Calu3 (cell line): ENCODE measurements at regions not wholly inside any gene's neighbourhood (a gene's known extent, or its start where the extent isn't known, plus 50 kb on each side); places are given as distances from the start of the nearest gene placed in this dataset.

Experiments used
- BruUV-seq: library from RNA; stranded (reverse); fragments of 400-500 nt; replicated peaks from 2 replicates; lab custom pipeline; 2021; lab: Mats Ljungman, UMichigan
- CTCF ChIA-PET: fragments of 300-600 bp; sonication (Branson Sonifier 250); formaldehyde crosslinking; loops from one replicate; lab custom pipeline; 2022; ENCODE audit warnings: antibody characterized with exemption; lab: Charles Lee
- DNase-seq: peaks from one replicate; pipeline ENCODE4 v3.0.0; 2022
- H3K27ac Mint-ChIP-seq: one replicate; pipeline ENCODE4 v1.8.0; 2022; ENCODE audit warnings: mixed read lengths; ENCODE audit not compliant: unreplicated experiment
- H3K27me3 Mint-ChIP-seq: one replicate; pipeline ENCODE4 v1.8.0; 2022; ENCODE audit warnings: mixed read lengths; ENCODE audit not compliant: unreplicated experiment
- H3K36me3 Mint-ChIP-seq: one replicate; pipeline ENCODE4 v1.8.0; 2022; ENCODE audit warnings: mild to moderate bottlenecking, moderate library complexity, mixed read lengths; ENCODE audit not compliant: insufficient read depth, unreplicated experiment
- H3K4me1 Mint-ChIP-seq: one replicate; pipeline ENCODE4 v1.8.0; 2022; ENCODE audit warnings: mild to moderate bottlenecking, low read depth, mixed read lengths; ENCODE audit not compliant: unreplicated experiment
- H3K4me3 Mint-ChIP-seq: one replicate; pipeline ENCODE4 v1.8.0; 2022; ENCODE audit warnings: mild to moderate bottlenecking, low read depth, moderate library complexity, mixed read lengths; ENCODE audit not compliant: unreplicated experiment
- H3K9me3 Mint-ChIP-seq: one replicate; pipeline ENCODE4 v1.8.0; 2022; ENCODE audit warnings: low read depth, mixed read lengths; ENCODE audit not compliant: unreplicated experiment
- CTCF ChIP-seq: fragments of 200-600 bp; IDR thresholded peaks from one replicate; pipeline ENCODE4 v1.8.0; 2022; ENCODE audit warnings: antibody characterized with exemption; ENCODE audit not compliant: unreplicated experiment
- intact Hi-C: fragments of 100-400 bp; cut with micrococcal nuclease; formaldehyde crosslinking; loops from one replicate; pipeline ENCODE4 v1.10.0; 2022; ENCODE audit not compliant: unreplicated experiment

- Mint-ChIP-seq H3K36me3 (no peaks in the 10 kb centered on the region), H3K27me3 (no peaks in the 10 kb centered on the region), H3K4me1 (no peaks in the 10 kb centered on the region), H3K27ac (no peak overlapping the region), H3K9me3 (peaks cover 3% of the 10 kb centered on the region), H3K4me3 (no peak overlapping the region)
- no peak for TF ChIP-seq CTCF
- BruUV-seq: no TSS peak
- CTCF ChIA-PET: no interaction called here
- DNase-seq: no peak
- intact Hi-C loops: no loop called here
Observed at GRCh38 chr2:51720826-51721225, 688.9 kb upstream of the NRXN1 start.

DNA sequence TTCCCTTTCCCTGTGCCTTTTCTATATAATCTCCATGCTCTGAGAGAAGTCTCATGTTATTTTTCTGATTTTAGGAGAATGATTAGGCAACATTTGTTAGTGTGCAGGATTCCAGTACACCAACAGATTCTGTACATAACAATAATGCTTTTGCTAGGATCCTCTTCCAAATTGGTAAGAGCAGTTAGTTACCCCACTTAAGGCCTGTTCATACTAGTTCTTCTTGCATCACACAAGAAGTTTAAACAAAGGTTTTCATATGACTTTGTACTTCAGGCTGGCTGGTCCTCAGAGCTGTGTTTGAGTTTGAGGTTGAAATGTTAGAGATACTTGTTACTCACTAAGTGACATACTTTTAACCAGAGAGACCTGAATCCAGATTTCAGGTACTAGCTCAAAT, 686.9 kb upstream of the NRXN1 start:
- no TSS peak for BruUV-seq
- H3K36me3 Mint-ChIP-seq: no peaks in the 10 kb centered on the region
- H3K9me3 Mint-ChIP-seq: peaks cover 3% of the 10 kb centered on the region
- no peak for TF ChIP-seq CTCF
- CTCF ChIA-PET: no interaction called here
- no peak for DNase-seq
- H3K4me3 Mint-ChIP-seq: no peak overlapping the region
- intact Hi-C loops: no loop called here
- H3K4me1 Mint-ChIP-seq: no peaks in the 10 kb centered on the region
- H3K27ac Mint-ChIP-seq: no peak overlapping the region
- H3K27me3 Mint-ChIP-seq: no peaks in the 10 kb centered on the region

GRCh38 chr2:51717312-51717711, 685.4 kb upstream of the NRXN1 start:
- H3K4me3 Mint-ChIP-seq: no peak overlapping the region
- H3K9me3 Mint-ChIP-seq: peaks cover 3% of the 10 kb centered on the region
- no TSS peak for BruUV-seq
- no peaks in the 10 kb centered on the region for H3K27me3 Mint-ChIP-seq
- H3K27ac Mint-ChIP-seq: no peak overlapping the region
- CTCF ChIA-PET: no interaction called here
- intact Hi-C loops: no loop called here
- no peak for TF ChIP-seq CTCF
- H3K4me1 Mint-ChIP-seq: no peaks in the 10 kb centered on the region
- DNase-seq: no peak
- no peaks in the 10 kb centered on the region for H3K36me3 Mint-ChIP-seq

GRCh38 chr2:51711766-51712165, 679.8 kb upstream of the NRXN1 start:
- intact Hi-C loops: no loop called here
- BruUV-seq: no TSS peak
- no peak overlapping the region for H3K4me3 Mint-ChIP-seq
- H3K27ac Mint-ChIP-seq: no peak overlapping the region
- no peaks in the 10 kb centered on the region for H3K4me1 Mint-ChIP-seq
- no peaks in the 10 kb centered on the region for H3K36me3 Mint-ChIP-seq
- DNase-seq: no peak
- H3K27me3 Mint-ChIP-seq: no peaks in the 10 kb centered on the region
- no peak for TF ChIP-seq CTCF
- CTCF ChIA-PET: no interaction called here
- H3K9me3 Mint-ChIP-seq: peaks cover 4% of the 10 kb centered on the region
